Pancreas (tissue), 10 donors: ENCODE measurements at regions not wholly inside any gene's neighbourhood (a gene's known extent, or its start where the extent isn't known, plus 50 kb on each side); places are given as distances from the start of the nearest gene placed in this dataset.
"Not testable (repeated sequence)": the region's sequence is repeated elsewhere in the genome, so short reads cannot be mapped to it uniquely, and the experiment has no call there.

Source experiments
- ATAC-seq, 4 donors: fragments of 200-7000 bp; cut with Tn5 transposase; one replicate each; pipeline versions ENCODE4 v1.8.0 to v1.9.1; 2020; ENCODE audit warnings: mild to moderate bottlenecking in 4 of 4, moderate library complexity in 4 of 4
- DNase-seq, 6 donors: peaks; one replicate each; pipeline ENCODE4 v3.0.0-alpha.2; 2020
- FAIRE-seq: peaks from 2 replicates; lab custom pipeline; 2012; peaks lifted over from hg19 to GRCh38; lab: Jason Lieb, UNC
- H3K27ac ChIP-seq, 4 donors: fragments of 200-600 bp; sonication (generic); 1 replicate in 3 of 4; 2 replicates in 1 of 4; pipeline versions ENCODE4 v1.5.0 to v1.8.0; 2020
- H3K27me3 ChIP-seq, 4 donors: fragments of 200-600 bp; one replicate each; pipeline ENCODE4 v1.8.0; 2021
- H3K36me3 ChIP-seq, 3 donors: fragments of 200-600 bp; sonication (generic) in 1 of 3; one replicate each; pipeline versions ENCODE4 v1.5.0 to v1.8.0; 2020 to 2021
- H3K4me1 ChIP-seq, 3 donors: fragments of 200-600 bp; one replicate each; pipeline ENCODE4 v1.8.0; 2021
- H3K4me3 ChIP-seq, 4 donors: fragments of 200-600 bp; sonication (generic) in 2 of 4; one replicate each; pipeline versions ENCODE4 v1.5.0 to v1.8.0; 2020 to 2021
- H3K9me3 ChIP-seq, 4 donors: fragments of 200-600 bp; one replicate each; pipeline ENCODE4 v1.8.0; 2021
- CTCF ChIP-seq, 4 donors: fragments of 200-600 bp; sonication (generic) in 3 of 4; IDR thresholded peaks; one replicate each; pipeline versions ENCODE4 v1.5.0 to v1.8.0; 2021; ENCODE audit warnings: antibody characterized with exemption in 4 of 4
- WGBS, 2 donors: extraction: QIAGEN DNeasy Blood & Tissue Kit; methylation state at CpG; one replicate each; pipeline ENCODE4 v1.1.7; 2013; 5-methylcytosine and 5-hydroxymethylcytosine counted together
- intact Hi-C, 3 donors: fragments of 100-400 bp; cut with DNase I; formaldehyde crosslinking; loops; one replicate each; pipeline versions ENCODE4 v1.11.1 to v1.14.2; 2022
- donor health status: healthy with polysubstance abuse.
- donor health status: DM: no; HTN: no; CAD: no; lungs with moderate emphysema.
- donor health status: DM: no; HTN: no; CAD: no.
- donor health status: control.
- donor health status: control.
- donor health status: Bipolar disorder and iron deficiency.
- donor health status: DM: yes; HTN: yes; CAD: no.
- donor health status: DM: no; HTN: no; CAD: no.
- donor health status: DM: no; HTN: no; CAD: no.
- donor health status: DM: yes; HTN: yes; CAD: no.

- H3K4me1 ChIP-seq, H3K27ac ChIP-seq, FAIRE-seq, H3K36me3 ChIP-seq, intact Hi-C loops, H3K27me3 ChIP-seq, DNase-seq, H3K9me3 ChIP-seq, H3K4me3 ChIP-seq: not testable (repeated sequence)
- 68 to 78% methylated on average over 6 of the region's 6 CpGs for WGBS, 2 donors
- peak in 2 of 4 donors; percentile 26 to 48 for ATAC-seq
Measured at GRCh38 chr2:113386780-113387433, 50.6 kb upstream of the ZNG1B start.

GRCh38 chr2:113379621-113380020 lies 57.9 kb upstream of the ZNG1B start:
- DNase-seq, H3K27me3 ChIP-seq, H3K36me3 ChIP-seq, ATAC-seq, H3K4me1 ChIP-seq, H3K27ac ChIP-seq, FAIRE-seq, H3K9me3 ChIP-seq, H3K4me3 ChIP-seq: not testable (repeated sequence)
- intact Hi-C loops, result loop anchor here in 1 of 3 donors (10.0 kb wide), 1 partner anchor 175 kb away; no protein-coding TSS in a partner anchor
- 68 to 70% methylated on average over 2 of the region's 2 CpGs for WGBS, 2 donors

- no peaks in the 10 kb centered on the region for H3K9me3 ChIP-seq
- no peak overlapping the region for H3K4me3 ChIP-seq
- H3K4me1 ChIP-seq, result no peaks in the 10 kb centered on the region
- DNase-seq, result no peak
- H3K27ac ChIP-seq, result no peak overlapping the region
- 88 to 89% methylated on average over 3 of the region's 3 CpGs for WGBS, 2 donors
- H3K36me3 ChIP-seq, result no peaks in the 10 kb centered on the region
- no peak for FAIRE-seq
- H3K27me3 ChIP-seq, result no peaks in the 10 kb centered on the region
- ATAC-seq, result peak in 2 of 4 donors; percentile 53 to 69
- intact Hi-C loops, result loop anchor here in 1 of 3 donors (10.0 kb wide), 1 partner anchor 172 kb away; no protein-coding TSS in a partner anchor
- TF ChIP-seq CTCF (IDR thresholded peaks at IDR 0.05), result no peak
Measured at GRCh38 chr2:113376913-113377445, 60.5 kb upstream of the ZNG1B start.

- no peaks in the 10 kb centered on the region for H3K9me3 ChIP-seq
- H3K27me3 ChIP-seq, result no peaks in the 10 kb centered on the region
- DNase-seq (no peak), ATAC-seq (no peak), FAIRE-seq (no peak)
- no peaks in the 10 kb centered on the region for H3K4me1 ChIP-seq
- intact Hi-C loops, result loop anchor here in 1 of 3 donors (10.0 kb wide), 1 partner anchor 172 kb away; no protein-coding TSS in a partner anchor
- H3K36me3 ChIP-seq, result no peaks in the 10 kb centered on the region
- H3K27ac ChIP-seq, result no peak overlapping the region
- no peak overlapping the region for H3K4me3 ChIP-seq
- WGBS, 2 donors, result 84 to 93% methylated on average over 2 of the region's 2 CpGs
- TF ChIP-seq CTCF (IDR thresholded peaks at IDR 0.05), result no peak
Measured at GRCh38 chr2:113376253-113376912, 61.1 kb upstream of the ZNG1B start.

- FAIRE-seq, H3K4me3 ChIP-seq, H3K36me3 ChIP-seq, H3K9me3 ChIP-seq, H3K27ac ChIP-seq, H3K4me1 ChIP-seq, ATAC-seq, DNase-seq, H3K27me3 ChIP-seq: not testable (repeated sequence)
- intact Hi-C loops, result loop anchor here in 2 of 3 donors (5.0 to 10.0 kb wide), 3 partner anchors 170 to 243 kb away; no protein-coding TSS in a partner anchor
- WGBS, 2 donors, result 29 to 50% methylated on average over 4 of the region's 4 CpGs
Measured at GRCh38 chr2:113374857-113375256, 62.6 kb upstream of the ZNG1B start.

- DNase-seq, H3K36me3 ChIP-seq, H3K27ac ChIP-seq, ATAC-seq, H3K27me3 ChIP-seq, H3K4me3 ChIP-seq, FAIRE-seq, H3K9me3 ChIP-seq, H3K4me1 ChIP-seq: not testable (repeated sequence)
- intact Hi-C loops, result loop anchor here in 2 of 3 donors (5.0 to 10.0 kb wide), 3 partner anchors 168 to 240 kb away; no protein-coding TSS in a partner anchor
- WGBS, 2 donors, result 67 to 78% methylated on average over 14 of the region's 14 CpGs
Measured at GRCh38 chr2:113372258-113372834, 65.1 kb upstream of the ZNG1B start.
